Cardiac fibroblast (primary cell): ENCODE measurements at regions not wholly inside any gene's neighbourhood (a gene's known extent, or its start where the extent isn't known, plus 50 kb on each side); places are given as distances from the start of the nearest gene placed in this dataset.

ENCODE experiments used
- DNase-seq, 2 donors: peaks; one replicate each; pipeline versions ENCODE4 v3.0.0 to v3.0.0-alpha.2; 2010; ENCODE audit warnings: low read depth in 2 of 2
- H3K4me3 ChIP-seq, 2 donors: replicated peaks in 1 of 2; 1 replicate in 1 of 2; 2 replicates in 1 of 2; pipeline ENCODE4 v1.5.1; 2011; ENCODE audit warnings: low read depth in 2 of 2, low read length in 2 of 2, mild to moderate bottlenecking in 2 of 2, moderate library complexity in 1 of 2
- CTCF ChIP-seq: IDR thresholded peaks from one replicate; pipeline ENCODE4 v1.5.1; 2011; ENCODE audit warnings: low read depth, mild to moderate bottlenecking, low read length, inconsistent platforms

- H3K4me3 ChIP-seq = no peak overlapping the region
- DNase-seq = peak; percentile 10 to 33
- no peak for TF ChIP-seq CTCF
Observed at GRCh38 chr5:106140101-106140500, 1530.6 kb downstream of the EFNA5 start.

GRCh38 chr5:106136061-106136460 is 1534.7 kb downstream of the EFNA5 start:
- H3K4me3 ChIP-seq = no peak overlapping the region
- no peak for TF ChIP-seq CTCF

DNA sequence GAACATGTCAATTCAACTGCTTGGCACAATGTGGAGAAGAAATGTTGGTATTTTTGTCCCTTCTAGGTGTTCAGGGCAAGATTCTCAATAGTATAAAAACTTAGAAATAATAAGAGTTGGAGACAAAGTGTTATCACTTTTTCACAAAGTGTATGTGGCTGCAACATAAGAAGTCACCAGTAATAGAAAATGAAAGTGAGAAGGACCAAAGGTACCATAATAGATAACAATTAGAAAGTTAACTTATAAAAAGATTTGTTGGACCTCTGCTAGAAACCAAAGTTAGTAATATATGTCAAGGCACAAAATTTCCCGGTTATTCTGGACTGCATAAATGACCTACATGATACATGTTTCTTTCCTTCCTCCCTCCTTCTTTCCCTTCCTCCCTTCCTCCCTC is 1535.3 kb downstream of the EFNA5 start:
- DNase-seq = no peak
- TF ChIP-seq CTCF = no peak
- H3K4me3 ChIP-seq = no peak overlapping the region

More at GRCh38 chr5:106136061-106136460, 1534.7 kb downstream of the EFNA5 start:
- no peak for DNase-seq

DNA sequence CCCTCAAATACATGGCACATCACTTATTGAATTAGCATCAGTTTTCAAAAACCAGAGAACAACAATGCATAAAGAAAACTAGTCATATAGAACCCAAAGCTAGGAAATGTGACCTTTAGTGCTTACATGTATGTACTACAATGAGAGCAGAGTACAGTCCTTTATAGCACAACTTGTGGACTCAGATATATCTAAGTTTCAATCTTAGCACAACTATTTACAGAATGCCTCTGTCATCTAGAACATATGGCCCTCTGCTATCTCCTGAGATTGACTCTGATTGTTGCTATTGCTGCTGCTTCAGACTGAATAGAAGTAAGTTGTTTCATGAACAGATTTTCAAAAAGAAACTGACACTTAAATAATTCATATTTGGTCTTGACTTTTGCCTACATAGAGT is 1536.2 kb downstream of the EFNA5 start:
- DNase-seq = no peak
- no peak for TF ChIP-seq CTCF
- H3K4me3 ChIP-seq = no peak overlapping the region

DNA sequence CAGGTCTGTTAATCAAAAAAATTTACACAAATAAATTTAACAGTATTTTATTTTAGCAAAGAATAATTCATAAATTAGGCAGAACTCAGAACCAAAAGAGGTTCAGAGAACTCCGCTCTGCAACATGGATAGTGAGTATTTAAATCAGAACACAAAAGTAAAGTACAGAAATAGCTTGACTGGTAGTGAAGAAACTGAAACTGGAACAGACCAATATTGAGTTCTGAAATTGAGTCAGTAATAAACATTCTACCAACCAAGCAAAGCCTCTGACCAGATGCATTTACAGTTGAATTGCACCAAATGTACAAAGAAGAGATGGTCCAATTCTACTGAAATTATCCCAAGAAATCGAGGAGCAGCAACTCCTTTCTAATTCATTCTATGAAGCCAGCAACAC is 1542.8 kb downstream of the EFNA5 start:
- H3K4me3 ChIP-seq = no peak overlapping the region
- no peak for DNase-seq
- no peak for TF ChIP-seq CTCF

DNA sequence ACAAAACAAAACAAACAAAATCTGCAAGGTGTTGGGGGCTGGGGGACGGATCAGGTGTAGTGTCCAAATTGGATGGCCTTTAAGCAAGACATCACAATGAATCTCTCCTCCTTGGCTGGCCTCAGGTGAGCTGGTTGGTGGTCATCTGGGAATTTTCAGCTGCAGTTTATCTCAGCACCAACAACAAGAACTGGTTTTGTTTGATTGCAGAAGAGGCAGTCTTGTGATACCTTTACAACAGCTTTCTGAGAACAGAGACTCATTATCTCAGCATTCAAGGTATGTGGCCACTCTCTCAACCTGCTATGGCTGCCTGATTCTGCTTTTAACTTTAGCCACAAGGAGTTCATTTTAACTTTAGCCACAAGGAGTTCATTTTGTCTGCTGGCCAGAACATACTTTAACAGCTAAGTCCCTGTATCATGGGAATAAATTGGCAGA is 1543.4 kb downstream of the EFNA5 start:
- no peak overlapping the region for H3K4me3 ChIP-seq

More for the DNA sequence above, 1543.4 kb downstream of the EFNA5 start:
- no peak for DNase-seq
- no peak for TF ChIP-seq CTCF
